ENCODE measurements at regions not wholly inside any gene's neighbourhood (a gene's known extent, or its start where the extent isn't known, plus 50 kb on each side); places are given as distances from the start of the nearest gene placed in this dataset.
"Not testable (repeated sequence)": the region's sequence is repeated elsewhere in the genome, so short reads cannot be mapped to it uniquely, and the experiment has no call there.

DNA sequence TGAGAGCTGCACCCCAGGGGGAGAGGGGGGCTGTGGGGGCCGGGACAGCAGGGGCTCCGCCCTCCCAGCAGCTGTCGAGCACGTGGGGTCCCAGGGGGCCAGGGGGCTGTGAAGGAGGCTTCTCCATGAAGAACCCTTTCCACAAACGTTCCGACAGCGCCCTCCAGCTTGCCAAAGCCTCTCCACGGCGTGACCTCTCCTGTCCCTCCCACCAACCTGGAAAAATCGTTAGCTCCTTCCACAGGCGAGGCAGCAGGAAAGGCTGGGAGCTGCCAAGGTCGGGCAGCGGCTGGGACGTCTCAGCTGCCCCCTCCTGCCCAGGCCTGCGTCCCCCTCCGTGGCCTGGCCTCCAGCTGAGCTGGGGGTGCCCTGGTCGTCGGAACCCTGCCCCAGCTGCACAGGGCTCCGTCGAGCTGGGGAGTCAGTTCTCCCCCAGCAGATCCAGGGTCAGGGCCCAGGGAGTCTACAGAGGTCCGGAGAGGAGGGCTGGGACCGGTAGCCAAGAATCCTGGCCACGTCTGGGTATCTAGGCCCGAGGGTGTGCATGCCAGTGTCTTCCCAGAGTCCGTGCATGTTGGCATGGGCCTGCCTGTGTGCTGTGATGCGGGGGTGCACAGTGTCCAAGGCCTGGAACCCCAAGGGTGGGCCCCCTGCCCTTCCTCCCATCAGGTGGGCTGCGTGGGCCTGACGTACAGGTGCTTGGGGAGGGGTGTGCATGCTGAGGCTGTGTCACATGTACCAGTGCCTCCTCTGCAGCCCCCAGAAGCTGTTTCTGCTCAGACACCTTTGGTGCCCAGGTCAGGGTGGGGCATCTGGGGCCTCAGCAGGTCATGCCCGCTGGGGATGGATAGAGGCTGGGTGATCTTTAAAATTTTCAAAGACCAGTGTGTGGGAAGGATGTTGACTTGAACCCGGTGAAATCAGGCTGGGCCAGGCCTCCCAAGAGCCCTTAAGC lies 66.5 kb downstream of the UNCX start:
- in situ Hi-C loops (cut with HindIII; ENCODE audit: low sequenced_read_pairs), result loop anchor here (5.0 to 10.0 kb wide), 2 partner anchors 86 to 123 kb away; no protein-coding TSS in a partner anchor

DNA sequence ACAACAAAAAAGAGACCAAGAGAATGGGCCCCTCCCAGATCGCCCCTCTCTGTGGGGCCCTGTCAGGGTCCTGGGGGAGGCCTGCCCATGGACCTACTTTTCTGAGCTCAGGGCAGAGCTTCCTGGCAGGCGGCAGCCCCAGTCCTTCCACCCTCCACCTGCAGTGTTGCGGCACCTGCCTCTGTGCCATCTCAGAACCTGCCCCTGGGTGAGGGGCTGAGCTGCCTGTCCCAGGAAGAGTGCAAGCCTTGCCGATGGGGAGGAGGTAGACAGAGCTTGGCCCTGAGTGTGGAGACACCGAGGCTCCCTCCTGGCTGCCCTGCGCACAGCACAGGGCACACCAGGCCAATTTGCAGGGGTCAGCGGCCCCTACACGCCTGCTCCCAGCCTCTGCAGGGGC lies 67.5 kb downstream of the UNCX start:
- in situ Hi-C loops (cut with HindIII; ENCODE audit: low sequenced_read_pairs), result no loop called here

DNA sequence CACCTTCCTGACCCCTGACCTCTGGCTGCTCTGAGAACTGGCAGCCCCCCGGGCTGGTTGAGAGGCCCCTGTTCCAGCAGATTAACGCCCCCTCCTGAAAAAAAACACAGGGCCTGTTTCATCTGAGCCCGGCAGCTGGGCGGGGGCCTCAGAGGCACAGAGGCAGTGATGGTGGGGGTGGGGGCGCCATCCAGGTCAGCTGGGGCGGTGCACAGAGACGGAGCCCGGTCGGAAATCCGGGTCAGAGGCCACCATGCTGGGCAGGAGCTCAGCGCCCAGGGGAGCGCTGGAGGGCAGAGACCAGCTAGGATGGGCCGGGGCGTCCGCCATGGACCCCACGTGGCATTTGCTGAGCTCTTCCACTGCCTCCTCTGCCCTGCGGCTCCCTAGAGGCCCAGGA lies 68.0 kb downstream of the UNCX start:
- in situ Hi-C loops (cut with HindIII; ENCODE audit: low sequenced_read_pairs), result no loop called here

DNA sequence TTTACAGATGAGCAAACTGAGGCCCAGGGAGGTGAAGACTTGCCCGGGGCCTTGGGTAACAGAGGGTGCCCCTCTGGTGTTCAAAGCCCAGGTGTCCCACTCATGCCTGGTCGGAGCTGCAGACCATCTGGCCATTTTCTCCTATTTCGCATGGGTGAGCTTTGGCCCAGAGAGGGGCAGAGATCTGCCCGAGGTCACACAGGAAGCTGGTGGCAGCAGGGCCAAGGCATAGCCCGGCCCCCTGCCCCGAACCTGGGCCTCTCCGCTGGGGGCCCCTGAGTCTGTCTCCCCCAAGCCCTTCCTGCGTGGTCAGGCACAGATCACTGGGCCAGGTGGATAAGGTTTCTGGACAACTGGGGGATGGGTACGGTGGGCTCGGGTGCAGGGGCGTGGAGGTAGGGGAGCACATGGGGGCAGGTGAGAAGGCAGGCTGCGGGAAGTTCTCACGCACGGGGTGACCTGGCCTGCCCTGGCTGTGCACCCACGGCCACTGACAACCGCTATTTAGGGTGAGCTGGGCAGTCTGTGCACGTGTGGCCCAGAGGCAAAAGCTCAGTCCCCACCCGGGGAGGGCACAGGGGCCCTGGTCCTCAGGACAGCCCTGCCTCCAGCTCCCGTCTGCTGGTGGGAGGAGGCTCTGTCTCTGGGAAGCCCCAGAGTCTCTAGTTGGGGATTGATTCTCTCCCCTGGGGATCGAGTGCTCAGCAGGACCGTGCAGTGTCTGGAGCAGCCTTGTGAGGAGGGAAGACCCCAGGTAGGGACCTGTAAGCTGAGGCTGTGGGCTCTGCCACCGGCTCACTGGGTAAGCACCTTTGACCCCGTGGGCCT lies 68.6 kb downstream of the UNCX start:
- in situ Hi-C loops (cut with HindIII; ENCODE audit: low sequenced_read_pairs), result no loop called here

DNA sequence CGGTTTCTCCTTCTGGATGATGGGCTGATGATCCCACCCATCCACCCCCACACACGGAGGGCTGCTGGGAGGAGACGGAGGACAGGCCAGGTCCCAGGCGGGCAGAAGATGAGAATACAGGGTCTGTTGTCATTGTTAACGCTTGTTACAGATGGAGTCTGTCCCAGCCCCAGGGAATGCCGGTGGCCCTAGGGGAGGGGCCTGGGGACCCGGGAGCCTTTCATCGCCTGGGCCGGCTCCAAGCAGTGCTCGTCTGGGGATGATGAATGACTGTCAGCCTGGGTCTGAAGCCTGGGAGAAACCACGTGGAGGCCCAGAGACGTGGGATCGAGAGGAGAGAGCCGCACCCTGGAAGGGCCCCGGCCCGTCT lies 69.2 kb downstream of the UNCX start:
- in situ Hi-C loops (cut with HindIII; ENCODE audit: low sequenced_read_pairs), result no loop called here

DNA sequence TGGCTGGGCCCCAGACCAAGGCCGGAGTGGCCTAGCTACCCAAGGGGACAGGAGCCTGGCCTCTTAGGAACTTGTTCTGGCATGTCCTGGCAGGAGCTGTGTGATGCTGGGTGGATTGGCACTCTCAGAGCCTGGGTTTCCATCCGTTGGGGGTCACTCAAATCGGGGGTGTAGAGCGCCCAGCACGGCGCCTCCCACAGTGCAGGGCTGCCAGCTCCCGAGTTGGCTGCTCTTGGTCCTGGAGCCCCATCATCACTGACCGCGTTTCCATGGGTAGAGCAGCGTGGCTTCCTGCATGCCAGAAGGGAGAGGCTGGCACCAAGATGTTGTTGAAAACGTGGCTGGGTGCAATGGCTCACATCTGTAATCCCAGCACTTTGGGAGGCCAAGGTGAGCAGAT lies 70.3 kb downstream of the UNCX start:
- in situ Hi-C loops (cut with HindIII; ENCODE audit: low sequenced_read_pairs), result no loop called here

DNA sequence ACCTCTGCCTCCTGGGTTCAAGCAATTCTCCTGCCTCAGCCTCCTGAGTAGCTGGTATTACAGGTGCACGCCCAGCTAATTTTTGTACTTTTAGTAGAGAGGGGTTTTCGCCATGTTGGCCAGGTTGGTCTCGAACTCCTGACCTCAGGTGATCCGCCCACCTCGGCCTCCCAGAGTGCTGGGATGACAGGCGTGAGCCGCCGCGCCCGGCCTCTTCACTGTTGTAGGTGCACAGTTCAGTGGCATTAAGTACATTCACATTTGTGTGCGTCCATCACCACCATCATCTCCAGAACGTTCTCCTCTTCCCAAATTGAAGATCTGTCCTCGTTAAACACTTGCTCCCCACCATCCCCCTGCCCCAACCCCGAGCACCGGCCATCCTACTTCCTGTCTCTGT lies 71.3 kb downstream of the UNCX start:
- in situ Hi-C loops (cut with HindIII; ENCODE audit: low sequenced_read_pairs), result not testable (repeated sequence)

DNA sequence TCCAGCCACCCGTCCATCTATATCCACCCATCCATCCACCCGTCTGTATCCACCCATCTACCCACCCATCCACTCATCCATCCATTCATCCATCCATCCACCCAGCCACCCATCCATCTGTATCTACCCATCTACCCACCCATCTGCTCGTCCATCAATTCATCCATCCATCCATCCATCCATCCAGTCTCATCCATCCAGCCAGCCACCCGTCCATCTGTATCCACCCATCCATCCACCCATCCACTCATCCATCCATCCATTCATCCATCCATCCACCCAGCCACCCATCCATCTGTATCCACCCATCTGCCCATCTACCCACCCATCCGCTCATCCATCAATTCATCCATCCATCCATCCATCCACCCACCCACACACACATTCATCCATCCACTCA lies 73.2 kb downstream of the UNCX start:
- in situ Hi-C loops (cut with HindIII; ENCODE audit: low sequenced_read_pairs), result no loop called here

DNA sequence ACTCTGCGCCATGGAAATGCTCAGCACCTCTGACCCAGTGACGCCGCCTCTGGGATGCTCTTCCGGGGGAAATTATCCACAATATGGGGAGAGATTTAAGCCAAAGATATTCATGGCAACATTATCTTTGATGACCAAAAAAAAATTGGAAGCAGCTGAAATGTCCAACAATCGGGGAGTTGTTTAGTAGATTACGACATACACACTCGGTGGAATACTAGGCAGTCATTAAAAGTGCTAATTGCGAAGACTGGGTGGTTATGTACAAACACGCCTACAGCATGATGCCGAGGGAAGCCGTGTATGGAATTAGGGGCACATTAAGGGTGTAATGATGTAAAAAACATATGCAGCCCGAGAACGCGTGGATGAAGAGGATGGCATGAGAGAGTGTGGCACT lies 75.2 kb downstream of the UNCX start:
- in situ Hi-C loops (cut with HindIII; ENCODE audit: low sequenced_read_pairs), result no loop called here

DNA sequence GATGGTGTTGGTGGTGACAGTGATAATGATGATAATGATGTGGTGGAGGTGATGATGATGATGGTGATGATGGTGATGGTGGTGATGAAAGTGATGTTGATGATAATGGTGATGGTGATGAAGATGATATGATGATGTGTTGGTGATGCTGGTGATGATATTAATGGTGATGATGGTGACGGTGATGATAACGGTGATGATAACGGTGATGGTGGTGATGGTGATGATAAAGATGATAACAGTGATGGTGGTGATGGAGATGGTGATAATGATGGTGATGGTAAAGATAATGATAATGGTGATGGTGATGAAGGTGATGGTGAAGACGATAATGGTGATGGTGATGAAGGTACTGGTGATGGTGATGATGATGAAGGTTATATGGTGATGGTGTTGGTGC lies 76.6 kb downstream of the UNCX start:
- in situ Hi-C loops (cut with HindIII; ENCODE audit: low sequenced_read_pairs), result no loop called here

DNA sequence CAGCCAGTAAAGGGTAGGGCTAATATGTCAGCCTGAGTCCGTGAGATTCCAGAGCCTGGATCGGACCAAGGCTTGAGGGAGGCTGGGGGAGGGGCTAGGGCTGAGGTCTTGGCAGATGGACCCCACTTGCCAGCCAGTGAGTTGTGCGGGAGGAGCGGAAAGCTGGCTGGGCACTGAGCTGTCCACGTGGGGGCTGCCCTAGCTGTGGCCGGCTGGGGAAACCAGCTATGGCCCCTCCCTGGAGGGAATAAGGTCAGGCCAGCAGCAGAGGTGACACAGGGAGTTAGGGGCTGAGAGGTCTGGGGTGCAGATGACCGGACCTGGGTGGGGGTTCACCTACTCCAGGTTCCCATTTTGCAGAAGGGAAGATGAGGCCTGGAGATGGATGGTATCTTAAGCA lies 77.3 kb downstream of the UNCX start:
- in situ Hi-C loops (cut with HindIII; ENCODE audit: low sequenced_read_pairs), result no loop called here

DNA sequence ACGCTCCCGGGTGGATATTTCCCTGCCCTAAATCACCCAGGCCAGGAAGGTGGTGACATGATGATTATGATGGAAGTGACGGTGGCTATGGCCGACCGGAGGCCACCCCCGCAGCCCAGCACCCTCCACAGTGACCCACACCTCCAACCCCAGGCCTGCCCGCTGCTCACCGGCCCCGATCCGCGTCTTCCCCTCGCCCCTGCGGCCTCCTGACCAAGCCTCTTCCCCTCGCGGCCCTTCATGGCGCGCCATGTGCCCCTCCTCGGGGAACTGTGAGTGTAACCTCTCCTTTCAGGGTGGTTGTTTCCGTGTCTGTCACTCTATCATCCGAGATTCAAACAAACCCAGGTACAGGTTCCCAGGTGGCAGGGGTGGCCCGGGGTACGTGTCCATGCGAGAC lies 78.3 kb downstream of the UNCX start:
- in situ Hi-C loops (cut with HindIII; ENCODE audit: low sequenced_read_pairs), result no loop called here

DNA sequence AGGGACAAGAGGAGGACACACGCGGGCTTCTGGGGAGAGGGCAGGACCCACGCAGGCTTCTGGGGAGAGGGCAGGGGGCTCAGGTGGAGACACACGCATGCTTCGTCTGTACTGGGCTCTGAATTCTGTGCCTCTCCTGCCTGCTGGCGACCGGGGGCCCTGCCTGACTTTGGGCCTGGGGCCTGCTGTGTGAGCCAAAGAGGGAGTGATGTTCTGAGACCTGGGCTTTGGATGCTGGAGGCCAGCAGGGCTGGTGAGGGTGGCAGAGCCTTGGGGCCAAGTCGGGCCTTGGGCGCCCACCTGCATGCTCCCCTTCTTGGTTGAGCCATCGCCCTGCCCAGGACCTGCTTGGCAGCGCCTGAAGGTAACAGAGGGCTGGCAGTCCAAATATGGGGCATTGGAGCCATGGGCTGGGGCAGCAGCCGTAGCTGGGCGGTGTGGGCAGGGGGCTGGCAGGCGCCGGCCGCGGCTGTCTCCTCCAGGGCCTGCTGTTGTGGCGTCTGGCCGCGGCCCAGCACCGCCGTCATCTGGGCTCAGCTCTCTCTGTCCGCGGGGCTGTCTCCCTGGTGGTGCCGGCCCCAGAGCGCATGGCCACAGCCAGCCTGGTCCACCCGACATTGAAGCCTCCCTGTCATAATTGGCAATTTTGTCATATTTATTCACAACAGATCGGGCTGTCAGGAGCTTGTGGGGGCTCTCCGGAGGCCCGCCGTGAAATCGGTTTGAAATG lies 78.9 kb downstream of the UNCX start:
- in situ Hi-C loops (cut with HindIII; ENCODE audit: low sequenced_read_pairs), result no loop called here

DNA sequence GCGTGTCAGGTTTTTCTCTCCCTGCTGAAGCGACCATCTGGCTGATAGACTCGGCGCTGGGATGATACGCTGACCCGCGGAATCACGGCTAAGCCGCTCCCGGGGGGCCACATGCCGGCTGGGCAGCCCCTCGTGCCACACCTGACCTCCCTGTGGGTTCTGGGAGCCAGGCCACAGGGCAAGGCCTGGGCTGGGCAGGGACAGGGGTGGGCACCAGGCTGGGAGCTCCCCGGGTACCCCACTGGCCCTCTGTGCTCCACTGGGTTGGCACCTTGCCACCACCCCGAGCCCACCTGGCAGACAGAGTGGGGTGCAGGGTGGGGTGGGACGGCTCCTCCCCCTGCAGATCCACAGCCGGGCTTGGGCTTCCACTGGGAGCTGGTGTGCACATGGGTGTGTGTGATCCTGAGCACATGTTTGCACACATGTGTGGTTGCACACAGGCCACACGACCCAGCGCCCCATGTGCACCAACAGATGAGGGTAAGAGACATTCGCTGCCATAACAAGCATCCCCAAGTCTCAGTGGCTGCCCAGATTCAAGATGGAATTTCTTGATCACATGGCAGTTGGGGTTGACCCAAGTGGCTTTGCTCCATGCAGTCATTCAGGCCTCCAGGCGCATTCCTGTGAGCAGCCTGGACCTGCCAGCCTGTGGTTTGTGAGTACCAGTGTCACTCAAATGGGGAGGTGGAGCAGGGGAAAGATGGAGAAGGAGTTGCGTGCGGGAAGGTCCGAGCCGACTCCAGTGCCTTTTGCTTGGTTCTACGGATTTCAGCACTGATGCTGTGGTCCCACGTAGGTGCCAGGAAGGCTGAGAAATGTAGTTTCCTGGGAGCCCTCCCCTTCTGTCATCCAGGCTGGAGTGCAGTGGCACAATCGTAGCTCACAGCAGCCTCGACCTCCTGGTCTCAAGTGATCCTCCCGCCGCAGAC lies 79.7 kb downstream of the UNCX start:
- in situ Hi-C loops (cut with HindIII; ENCODE audit: low sequenced_read_pairs), result no loop called here

DNA sequence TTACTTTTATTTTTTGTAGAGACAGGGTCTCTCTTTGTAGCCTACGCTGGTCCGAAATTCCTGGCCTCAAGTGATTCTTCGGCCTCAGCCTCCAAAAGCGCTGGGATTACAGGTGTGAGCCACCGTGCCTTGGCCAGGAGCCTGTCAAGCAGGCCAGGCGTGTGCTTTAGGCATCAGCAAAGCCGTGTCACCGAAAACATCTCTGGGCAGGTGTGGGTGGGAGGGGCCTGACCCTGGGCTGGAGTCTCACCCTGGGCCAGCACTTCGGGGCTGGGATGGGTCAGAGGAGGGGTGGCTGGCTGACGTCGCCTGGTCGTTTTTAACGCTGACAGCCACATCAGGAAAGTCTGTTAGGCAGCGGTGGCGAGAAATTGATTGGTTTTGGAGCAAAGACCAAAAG lies 80.9 kb downstream of the UNCX start:
- in situ Hi-C loops (cut with HindIII; ENCODE audit: low sequenced_read_pairs), result no loop called here

DNA sequence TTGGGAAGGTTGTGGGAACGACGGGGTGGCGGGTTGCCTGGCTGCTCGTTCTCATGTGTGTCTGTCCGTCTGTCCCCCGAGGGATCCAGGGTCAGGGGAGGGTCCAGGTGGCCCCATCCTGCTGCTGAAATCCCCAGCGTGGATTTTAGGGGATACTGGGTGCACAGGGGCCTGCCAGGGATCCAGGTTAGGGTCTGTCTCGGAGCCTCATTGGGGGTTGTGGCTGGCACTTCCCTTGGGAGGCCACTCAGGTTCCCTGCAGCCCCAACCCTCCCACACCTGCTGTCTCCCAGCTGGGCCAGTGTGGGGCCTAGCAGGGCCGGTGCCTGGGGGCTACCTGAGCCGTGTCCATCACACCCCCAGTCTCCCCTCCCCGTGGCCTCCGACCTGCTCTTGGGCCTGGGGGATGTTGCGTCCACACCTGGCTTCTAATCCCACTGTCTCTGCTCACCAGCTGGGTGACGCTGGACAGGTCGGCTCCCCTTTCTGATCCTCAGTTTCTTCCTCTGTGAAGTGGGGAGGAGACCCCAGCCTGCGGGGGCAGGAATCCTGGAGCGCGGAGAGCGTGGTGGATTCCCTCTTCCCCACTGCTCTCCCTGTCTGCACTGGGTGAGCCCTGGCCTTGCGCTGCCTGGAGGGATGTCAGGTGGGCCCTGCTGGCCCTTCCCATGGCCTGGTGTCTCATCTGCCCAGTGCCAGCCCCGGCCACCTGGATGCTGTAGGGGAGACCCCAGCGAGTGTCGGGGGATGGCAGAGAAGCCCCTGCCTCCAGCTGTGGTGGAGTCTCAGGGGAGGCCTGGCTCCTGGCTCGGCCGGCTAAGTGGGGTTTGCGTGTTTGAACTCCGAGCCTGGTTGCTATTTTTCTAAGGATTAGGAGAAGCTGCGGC lies 81.6 kb downstream of the UNCX start:
- in situ Hi-C loops (cut with HindIII; ENCODE audit: low sequenced_read_pairs), result no loop called here

DNA sequence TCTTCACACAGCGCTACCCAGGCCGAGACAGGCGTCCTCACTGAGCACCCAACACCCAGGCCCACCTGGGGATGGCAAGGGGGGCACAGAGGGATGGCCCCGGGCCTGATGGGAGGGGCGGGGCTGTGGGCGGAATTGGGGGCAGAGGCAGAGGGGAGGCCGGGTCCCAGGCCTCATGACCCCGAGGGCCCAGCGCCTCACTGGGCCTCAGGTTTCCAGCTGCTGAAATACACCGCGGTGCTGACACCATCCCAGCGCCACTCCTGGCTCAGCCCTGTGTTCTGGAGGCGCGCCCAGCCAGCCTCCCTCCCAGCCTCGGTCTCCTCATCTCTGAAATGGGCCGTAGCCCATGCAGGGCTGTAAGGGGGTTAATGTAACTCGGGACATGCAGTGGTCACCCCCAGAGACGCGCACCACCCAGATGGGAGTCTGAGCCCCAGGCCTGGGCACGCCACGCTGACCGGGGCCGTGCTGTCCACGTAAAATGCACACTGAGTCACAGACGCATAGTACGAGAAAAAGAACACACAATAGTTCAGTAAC lies 82.3 kb downstream of the UNCX start:
- in situ Hi-C loops (cut with HindIII; ENCODE audit: low sequenced_read_pairs), result loop anchor here (5.0 kb wide), 1 partner anchor 72 kb away; no protein-coding TSS in a partner anchor

DNA sequence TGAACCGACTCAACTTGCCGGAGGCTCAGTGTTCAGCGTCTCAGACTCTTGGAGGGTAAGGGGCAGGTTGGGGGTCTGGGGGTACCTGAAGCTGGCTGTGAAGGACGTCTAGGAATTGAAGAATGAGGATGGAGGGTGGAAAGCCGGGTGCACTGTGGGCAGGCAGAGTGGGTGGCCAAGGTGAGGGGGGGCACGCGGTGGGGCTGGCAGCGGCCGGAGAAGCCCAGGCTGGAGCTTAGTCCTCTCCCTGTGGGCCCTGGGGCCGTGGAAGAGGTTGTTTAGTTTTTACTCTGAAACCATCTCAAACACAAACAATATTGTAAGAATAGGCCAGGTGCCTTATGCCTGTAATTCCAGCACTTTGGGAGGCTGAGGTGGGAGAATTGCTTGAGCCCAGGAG lies 83.4 kb downstream of the UNCX start:
- in situ Hi-C loops (cut with HindIII; ENCODE audit: low sequenced_read_pairs), result loop anchor here (5.0 kb wide), 1 partner anchor 71 kb away; no protein-coding TSS in a partner anchor

DNA sequence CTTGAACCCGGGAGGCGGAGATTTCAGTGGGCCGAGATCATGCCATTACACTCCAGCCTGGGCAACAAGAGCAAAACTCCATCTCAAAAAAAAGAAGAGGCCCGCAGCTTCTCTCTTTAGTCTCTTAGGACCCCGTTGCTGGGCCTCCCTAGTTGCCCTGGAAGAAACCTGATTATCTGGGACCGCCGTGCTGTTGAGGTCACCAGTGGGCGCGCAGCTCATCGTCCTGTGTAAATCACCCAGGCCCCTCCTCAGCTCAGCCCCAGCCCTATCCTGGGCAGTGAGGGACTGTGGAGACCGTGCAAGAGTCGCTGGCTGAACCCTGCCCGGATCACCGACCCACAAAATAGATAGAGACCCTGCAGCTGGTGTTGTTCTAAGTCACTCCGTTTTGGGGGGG lies 85.0 kb downstream of the UNCX start:
- in situ Hi-C loops (cut with HindIII; ENCODE audit: low sequenced_read_pairs), result loop anchor here (5.0 kb wide), 1 partner anchor 70 kb away; no protein-coding TSS in a partner anchor
